HG03159 (cell line): ENCODE measurements at regions not wholly inside any gene's neighbourhood (a gene's known extent, or its start where the extent isn't known, plus 50 kb on each side); places are given as distances from the start of the nearest gene placed in this dataset.

Experiments
- ATAC-seq: cut with Tn5 transposase; IDR thresholded peaks from one replicate; pipeline ENCODE4 v1.9.1; 2021; ENCODE audit warnings: mild to moderate bottlenecking, moderate library complexity; ENCODE audit not compliant: unreplicated experiment

DNA sequence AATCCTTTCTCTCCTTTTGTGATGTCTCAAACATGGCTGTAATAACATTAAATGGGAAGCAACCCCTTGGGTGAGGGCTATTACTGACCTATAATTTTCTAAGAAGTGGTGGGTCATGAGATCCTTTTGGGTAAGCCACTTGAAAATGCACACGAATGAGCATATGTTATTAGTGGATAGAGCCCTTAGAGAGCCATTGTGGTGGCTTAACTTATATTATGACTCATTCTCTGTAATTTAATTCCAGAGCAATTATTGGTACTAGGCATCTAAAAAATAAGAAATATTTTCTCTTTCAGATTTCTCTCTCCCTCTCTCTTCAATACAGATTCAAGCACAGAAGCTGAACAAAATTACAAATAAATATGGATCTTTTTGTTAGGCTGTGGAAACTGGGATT, 1177.4 kb upstream of the PHF14 start:
- ATAC-seq = no peak

DNA sequence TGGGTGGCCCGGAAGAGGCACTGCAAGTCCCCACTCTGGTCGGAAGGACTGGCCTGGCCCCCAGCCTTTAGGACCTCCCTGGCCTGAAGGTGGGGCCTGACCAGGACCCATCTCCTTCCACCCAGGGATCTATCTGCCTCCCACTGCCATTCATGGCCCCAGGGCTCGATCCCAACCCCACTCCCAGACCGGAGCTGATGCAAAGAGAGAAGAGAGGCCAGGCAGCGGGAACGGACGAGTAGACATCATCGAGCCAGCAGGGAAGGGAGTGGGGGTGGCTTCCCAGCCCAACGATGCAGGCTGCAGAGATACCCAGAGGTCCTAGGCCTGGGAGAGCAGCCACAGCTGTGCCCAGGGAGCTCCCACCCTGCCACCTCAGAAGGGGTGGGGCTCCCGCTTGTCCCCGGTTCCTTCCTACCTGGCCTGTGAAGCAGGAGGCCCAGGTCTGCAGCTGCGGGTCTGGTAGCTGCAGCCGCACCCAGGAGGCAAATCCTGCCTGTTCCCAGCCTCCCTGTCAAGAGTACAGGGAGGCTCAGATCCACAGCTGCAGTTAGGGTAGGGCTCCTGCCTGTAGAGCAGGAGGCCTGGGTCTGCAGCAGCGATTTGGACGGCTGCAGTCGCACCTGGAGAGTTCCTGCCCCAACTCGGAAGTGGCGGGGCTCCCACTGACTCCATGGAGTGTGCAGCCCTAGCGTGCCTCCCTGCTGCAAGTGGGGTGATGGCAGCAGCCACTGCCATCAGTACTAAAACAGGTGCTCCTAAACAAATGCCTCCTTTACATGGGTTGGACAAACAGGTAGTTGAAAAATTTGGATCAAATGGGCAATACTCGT, 1151.0 kb upstream of the PHF14 start:
- no peak for ATAC-seq

- no peak for ATAC-seq
Observed at GRCh38 chr7:9835199-9835598, 1138.5 kb upstream of the PHF14 start.

DNA sequence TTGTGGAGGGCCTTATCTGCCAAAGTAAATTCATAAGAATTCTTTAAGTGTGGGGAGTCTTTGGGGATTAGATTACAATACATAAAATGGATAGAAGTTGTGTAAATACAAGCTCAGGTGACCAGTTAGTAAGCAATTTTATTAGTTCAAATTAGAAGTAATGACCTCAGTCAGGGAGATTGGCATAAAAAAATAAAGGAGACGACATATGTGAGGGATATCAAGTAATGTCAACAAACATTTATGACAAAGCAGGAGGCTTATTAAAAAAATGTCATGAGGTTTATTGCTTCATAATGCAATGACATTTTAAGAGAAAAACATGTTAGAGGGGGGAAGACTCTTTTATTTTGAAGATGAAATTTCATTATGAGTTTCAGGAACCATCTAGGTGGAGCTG, 1137.0 kb upstream of the PHF14 start:
- ATAC-seq = no peak

DNA sequence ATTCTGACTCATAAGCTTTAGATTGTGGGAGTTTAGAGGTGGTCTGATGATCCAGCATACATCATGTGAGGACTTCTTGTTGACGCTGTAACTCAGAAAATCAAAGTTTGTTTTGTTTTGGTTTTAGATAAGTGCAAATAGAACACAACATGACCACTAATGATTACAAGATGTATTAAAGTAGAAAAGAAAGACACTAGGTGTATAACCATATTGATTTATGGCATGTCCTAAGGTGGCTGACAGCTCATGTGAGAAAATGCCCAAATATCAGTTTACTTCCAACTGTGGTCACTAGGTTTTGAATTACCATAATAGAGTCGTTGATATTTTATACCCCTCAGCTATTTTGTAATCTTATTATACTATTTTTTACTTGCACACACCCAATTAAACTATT, 1131.4 kb upstream of the PHF14 start:
- ATAC-seq = no peak

DNA sequence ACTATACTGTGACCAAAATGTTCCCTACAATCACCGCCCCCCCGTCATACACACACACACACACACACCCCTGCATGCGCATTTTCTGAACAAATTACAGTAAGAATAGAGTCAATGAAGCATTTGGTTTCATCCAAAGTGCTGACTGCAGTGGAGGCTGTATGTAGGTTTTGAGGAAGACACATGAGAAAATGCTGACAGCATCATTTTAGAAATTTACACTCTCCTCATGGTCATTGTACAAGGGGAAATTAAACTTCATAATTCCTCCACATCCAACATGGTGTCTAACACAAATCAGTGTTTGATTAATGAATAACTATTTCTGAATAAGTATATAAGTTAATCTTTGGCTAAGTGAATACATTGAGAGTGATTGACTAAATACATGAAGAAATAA, 1126.8 kb upstream of the PHF14 start:
- no peak for ATAC-seq

DNA sequence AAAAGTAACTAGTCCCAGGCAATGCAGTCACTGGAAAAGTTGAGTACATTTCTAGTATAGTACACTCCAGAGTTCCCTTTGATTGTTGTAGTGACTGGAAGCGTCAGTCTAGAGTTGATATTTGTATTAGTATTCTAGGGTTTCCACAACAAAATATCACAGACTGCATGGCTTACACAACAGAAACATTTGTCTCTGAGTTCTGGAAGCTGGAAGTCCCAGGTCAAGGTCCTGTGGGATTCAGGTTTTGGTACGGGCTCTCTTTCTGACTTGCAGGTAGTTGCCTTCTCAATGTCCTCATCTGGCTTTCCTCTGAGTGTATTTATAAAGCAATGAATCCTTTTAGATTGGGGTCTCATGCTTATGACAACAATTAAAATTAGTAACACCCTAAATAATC, 1119.1 kb upstream of the PHF14 start:
- no peak for ATAC-seq

DNA sequence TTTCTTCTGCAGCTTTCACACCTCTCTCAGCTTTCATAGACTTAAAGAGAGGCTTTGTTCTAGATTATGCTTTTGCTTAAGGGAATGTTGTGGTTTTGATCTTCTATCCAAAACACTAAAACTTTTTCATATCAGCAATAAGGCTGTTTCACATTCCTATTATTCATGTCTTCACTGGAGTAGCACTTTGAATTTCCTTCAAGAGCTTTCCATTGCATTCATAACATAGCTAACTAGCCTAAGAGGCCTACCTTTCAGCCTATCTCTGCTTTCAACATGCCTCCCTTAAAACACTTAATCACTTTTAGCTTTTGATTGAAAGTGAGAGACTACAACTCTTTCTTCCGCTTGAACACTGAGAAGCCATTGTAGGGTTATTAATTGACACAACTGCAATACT, 1117.0 kb upstream of the PHF14 start:
- no peak for ATAC-seq

DNA sequence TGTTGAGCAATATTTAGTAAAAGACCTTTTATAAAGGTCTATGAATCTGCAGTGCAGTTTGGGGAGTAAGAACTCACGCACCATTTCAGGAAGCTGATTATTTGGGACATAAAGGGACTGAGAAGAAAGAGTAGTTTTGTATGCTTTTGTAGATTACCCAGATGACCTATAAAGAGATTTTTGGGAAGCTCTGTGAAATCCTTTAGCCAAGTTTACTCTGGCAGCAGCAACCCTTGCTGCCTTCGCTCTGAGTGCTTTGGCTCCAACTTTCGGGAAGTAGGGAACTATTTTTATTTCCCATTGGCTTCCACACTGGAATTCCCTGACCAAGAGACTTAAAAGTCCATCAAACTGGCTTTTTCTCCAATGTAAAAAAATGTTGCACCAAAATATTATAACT, 1110.1 kb upstream of the PHF14 start:
- ATAC-seq = no peak

DNA sequence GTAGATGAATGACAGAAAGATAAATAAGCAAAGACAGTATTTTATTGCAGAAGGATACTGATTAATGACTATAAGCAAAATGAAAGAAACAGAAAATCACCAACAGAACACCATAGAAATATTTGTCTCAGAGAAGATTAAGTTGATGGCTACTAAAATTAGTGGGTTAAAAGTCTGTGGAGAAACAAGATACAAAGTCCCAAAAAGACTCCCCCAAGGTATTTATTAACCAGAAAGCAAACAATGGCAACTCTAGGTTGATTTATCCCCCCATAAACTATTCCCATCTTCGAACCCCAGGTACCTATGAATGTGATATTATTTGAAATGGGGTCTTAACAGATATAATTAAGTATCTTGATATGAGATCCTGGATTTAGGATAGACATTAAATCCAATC, 1104.5 kb upstream of the PHF14 start:
- no peak for ATAC-seq

DNA sequence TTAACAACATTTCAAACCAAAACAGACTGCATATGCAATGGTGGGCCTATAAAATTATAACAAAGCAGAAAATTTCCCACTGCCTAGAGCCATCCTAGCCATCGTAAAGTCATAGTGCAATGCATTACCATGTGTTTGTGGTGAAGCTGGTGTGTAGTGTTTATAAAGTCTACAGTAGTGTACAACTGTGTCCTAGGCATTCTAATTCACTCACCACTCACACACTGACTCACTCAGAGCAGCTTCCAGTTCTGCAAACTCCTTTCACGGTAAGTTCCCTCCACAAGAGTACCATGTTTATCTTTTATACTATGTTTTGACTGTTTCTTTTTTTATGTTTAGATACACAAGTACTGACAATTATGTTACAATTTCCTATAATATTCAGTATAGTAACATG, 1104.1 kb upstream of the PHF14 start:
- ATAC-seq = no peak

GRCh38 chr7:9870674-9871073, 1103.0 kb upstream of the PHF14 start:
- ATAC-seq = no peak

DNA sequence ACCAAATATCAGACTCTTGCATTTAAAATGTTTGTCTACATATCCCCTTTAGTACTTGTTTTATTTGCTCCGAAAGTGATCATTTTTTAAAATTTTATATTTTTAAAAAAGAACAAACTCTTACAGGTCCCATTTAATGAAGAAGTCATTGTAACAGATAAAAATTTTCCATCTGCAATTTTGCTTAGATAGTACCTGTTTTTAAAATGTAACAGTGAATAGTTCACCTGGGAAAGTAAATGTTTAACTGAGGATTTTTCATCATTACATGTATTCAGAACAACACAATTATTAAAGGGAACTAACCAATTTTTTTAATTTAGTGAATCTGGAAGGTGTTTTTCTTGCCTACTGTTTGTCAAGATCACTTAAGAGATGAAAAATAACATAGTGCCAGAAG, 1099.5 kb upstream of the PHF14 start:
- ATAC-seq = no peak

DNA sequence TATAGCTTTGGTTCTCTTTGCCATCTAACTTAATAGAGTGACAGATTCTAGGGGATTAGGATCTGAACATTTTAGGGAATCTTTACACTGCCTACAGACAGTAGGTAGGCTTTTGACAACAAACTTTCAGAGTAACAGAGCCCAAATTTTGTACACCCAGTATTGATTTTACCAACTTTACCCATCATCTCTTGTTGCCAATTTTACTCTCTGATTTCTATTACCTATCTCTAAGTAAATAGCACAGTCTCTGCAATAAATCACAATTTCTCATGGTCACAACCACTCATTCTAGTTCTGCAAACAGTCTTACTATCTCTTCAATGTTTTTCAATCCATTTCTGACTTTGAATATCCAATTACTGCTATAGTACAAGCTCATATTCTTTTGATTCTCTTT, 1097.6 kb upstream of the PHF14 start:
- no peak for ATAC-seq

DNA sequence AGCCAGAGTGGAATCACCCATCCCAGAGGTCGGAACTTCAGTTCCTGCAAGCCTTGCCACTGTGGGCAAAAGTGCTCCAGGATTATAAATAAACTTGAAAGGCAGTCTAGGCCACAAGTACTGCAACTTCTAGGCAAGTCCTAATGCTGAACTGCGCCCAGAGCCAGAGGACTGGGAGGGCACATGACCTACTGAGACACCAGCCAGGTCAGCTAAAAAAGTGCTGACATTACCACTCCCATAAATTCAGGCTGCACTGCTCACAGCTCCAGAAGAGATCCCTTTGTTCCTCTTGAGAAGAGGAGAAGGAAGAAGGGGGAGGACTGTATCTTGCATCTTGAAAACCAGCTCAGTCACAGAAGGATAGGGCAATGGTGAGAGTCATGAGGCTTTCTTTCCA, 1084.1 kb upstream of the PHF14 start:
- ATAC-seq = no peak

- no peak for ATAC-seq
Observed at GRCh38 chr7:9890092-9890491, 1083.6 kb upstream of the PHF14 start.

DNA sequence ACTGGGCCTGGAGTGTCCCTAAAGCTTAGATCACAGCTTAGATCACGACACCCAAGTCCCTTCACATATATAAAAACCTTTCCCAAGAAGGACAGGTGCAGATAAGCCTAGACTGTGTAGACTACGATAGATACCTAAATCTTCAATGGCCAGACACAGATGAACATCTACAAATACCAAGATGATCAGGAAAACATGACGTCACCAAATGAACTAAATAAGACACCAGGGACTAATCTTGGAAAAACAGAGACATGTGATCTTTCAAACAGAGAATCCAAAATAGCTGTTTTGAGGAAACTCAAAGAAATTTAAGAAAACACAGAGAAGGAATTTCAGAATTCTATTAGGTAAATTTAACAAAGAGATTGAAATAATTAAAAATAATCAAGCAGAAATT, 1082.6 kb upstream of the PHF14 start:
- ATAC-seq = no peak

DNA sequence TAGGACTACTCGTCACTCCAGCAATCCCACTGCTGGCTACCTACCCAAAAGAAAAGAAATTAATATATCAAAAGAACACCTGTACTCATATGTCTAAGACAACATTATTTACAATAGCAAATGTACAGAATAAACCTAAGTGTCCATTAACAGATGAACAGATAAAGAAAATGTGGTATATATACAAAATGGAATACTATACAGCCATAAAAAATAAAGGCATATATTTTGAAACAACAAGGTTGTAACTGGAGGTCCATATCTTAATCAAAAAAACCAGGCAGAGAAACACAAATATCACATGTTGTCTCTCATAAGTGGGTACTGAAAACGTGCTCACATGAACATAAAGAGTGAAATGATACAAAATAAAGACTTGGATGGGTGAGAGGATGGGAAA, 1073.3 kb upstream of the PHF14 start:
- no peak for ATAC-seq

- no peak for ATAC-seq
Observed at GRCh38 chr7:9921326-9921725, 1052.3 kb upstream of the PHF14 start.

DNA sequence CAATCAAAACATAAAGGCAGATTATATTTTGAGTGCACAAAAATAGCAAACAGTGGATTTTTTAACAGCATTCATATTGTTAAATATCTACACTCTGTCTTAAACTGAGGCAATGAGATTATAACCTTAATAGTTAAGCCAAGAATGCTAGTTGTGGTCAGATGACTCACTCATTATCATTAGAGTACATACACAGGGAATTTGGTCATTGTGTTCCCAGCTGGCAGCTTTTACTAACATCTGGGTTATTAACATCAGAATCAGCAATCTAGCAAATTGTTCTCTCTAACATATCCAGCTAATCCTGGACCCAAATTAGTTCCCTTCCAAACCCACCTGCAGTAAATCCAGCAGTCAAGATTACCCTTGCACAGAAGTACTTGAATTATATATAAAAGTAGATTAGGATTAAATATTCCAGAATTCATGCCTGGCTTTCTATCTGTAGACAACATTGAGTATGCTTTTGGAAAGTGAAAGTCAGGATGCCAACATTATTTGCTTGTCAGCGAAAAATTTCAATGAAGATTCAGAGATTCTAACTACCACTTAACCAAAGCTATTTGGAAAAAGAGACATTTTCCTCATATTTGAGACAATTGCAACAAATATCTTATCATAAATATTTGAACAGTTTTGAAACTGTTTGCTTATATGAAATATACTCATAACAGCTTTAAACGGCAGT, 1035.6 kb upstream of the PHF14 start:
- no peak for ATAC-seq

DNA sequence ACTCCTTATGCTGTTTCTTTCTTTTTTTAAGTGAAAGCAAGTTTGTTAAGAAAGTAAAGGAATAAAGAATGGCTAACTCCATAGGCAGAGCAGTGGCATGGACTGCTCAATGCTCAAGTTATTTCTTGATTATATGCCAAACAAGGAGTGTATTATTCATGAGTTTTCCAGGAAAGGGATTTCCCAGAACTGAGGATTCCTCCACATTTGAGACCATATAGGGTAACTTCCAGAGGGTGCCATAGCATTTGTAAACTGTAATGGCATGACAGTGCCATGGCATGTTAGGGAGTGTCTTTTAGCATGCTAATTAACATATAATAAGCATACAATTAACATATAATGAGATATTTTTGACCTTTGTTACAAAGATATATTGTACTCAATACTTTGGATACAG, 1034.5 kb upstream of the PHF14 start:
- ATAC-seq = no peak

GRCh38 chr7:9945131-9945530, 1028.5 kb upstream of the PHF14 start:
- no peak for ATAC-seq

GRCh38 chr7:9945857-9946256, 1027.8 kb upstream of the PHF14 start:
- no peak for ATAC-seq
